PC-9 (cell line): ENCODE measurements at regions not wholly inside any gene's neighbourhood (a gene's known extent, or its start where the extent isn't known, plus 50 kb on each side); places are given as distances from the start of the nearest gene placed in this dataset.

Source experiments
- BruUV-seq: library from RNA; stranded (reverse); fragments of 400-500 nt; replicated peaks from 2 replicates; lab custom pipeline; 2021; lab: Mats Ljungman, UMichigan
- CTCF ChIA-PET: fragments of 300-600 bp; sonication (Branson Sonifier 250); formaldehyde crosslinking; loops from one replicate; lab custom pipeline; 2022; ENCODE audit warnings: antibody characterized with exemption; lab: Charles Lee
- POLR2A ChIA-PET: fragments of 300-600 bp; sonication (Branson Sonifier 250); formaldehyde crosslinking; loops from one replicate; lab custom pipeline; 2022; ENCODE audit warnings: antibody characterized with exemption; ENCODE audit not compliant: unreplicated experiment; lab: Charles Lee
- DNase-seq, 2 experiments: peaks; one replicate each; pipeline versions ENCODE4 v3.0.0 to v3.0.0-alpha.2; 2015 to 2022; ENCODE audit warnings: mixed read lengths in 1 of 2
- H2AFZ ChIP-seq: fragments of 200-600 bp; sonication (generic); 2 replicates; pipeline ENCODE4 v1.8.1; 2017; ENCODE audit warnings: antibody characterized with exemption
- H3F3A ChIP-seq: fragments of 200-600 bp; sonication (generic); 2 replicates; pipeline ENCODE4 v1.8.1; 2017; ENCODE audit warnings: antibody characterized with exemption, mild to moderate bottlenecking, low read depth; ENCODE audit not compliant: insufficient read depth
- H3K27ac ChIP-seq: fragments of 200-600 bp; sonication (generic); 2 replicates; pipeline ENCODE4 v1.6.1; 2016; ENCODE audit warnings: mixed run types
- H3K27me3 ChIP-seq: fragments of 200-600 bp; sonication (generic); 2 replicates; pipeline ENCODE4 v1.6.1; 2016; ENCODE audit warnings: low read depth, mixed run types; ENCODE audit not compliant: insufficient read depth
- H3K36me3 ChIP-seq: fragments of 200-600 bp; sonication (generic); 2 replicates; pipeline ENCODE4 v1.6.1; 2016; ENCODE audit warnings: low read depth, mixed run types
- H3K4me1 ChIP-seq: fragments of 200-600 bp; sonication (generic); replicated peaks from 2 replicates; pipeline ENCODE4 v1.6.1; 2016; ENCODE audit warnings: mixed run types; ENCODE audit not compliant: insufficient read depth
- H3K4me2 ChIP-seq: fragments of 200-600 bp; sonication (generic); 2 replicates; pipeline ENCODE4 v1.6.1; 2017; ENCODE audit warnings: mixed run types
- H3K4me3 ChIP-seq: fragments of 200-600 bp; sonication (generic); 2 replicates; pipeline ENCODE4 v1.6.1; 2016; ENCODE audit warnings: mixed run types
- H3K79me2 ChIP-seq: fragments of 200-600 bp; sonication (generic); 2 replicates; pipeline ENCODE4 v1.6.1; 2017; ENCODE audit warnings: low read depth, mixed run types
- H3K9me2 ChIP-seq: fragments of 200-600 bp; sonication (generic); 2 replicates; pipeline ENCODE4 v1.8.1; 2017; ENCODE audit warnings: mild to moderate bottlenecking; ENCODE audit not compliant: insufficient read depth
- H3K9me3 ChIP-seq: fragments of 200-600 bp; sonication (generic); 2 replicates; pipeline ENCODE4 v1.8.1; 2016; ENCODE audit warnings: low read depth; ENCODE audit not compliant: insufficient read depth
- H4K20me1 ChIP-seq: fragments of 200-600 bp; sonication (generic); 2 replicates; pipeline ENCODE4 v1.8.1; 2017; ENCODE audit not compliant: insufficient read depth
- EZH2 ChIP-seq: fragments of 200-600 bp; sonication (generic); IDR thresholded peaks from 2 replicates; pipeline ENCODE4 v1.8.0; 2017; ENCODE audit warnings: antibody characterized with exemption, low read depth
- intact Hi-C: fragments of 100-400 bp; cut with micrococcal nuclease; formaldehyde crosslinking; loops from one replicate; pipeline ENCODE4 v1.10.0; 2022; ENCODE audit not compliant: unreplicated experiment
- TF ChIP-seq, protein P1 (sequence below): fragments of 200-600 bp; sonication (generic); conservative IDR thresholded peaks from 2 replicates; pipeline ENCODE4 v1.6.1; 2017; ENCODE audit warnings: mixed run types, antibody characterized with exemption, mild to moderate bottlenecking, moderate library complexity

DNA sequence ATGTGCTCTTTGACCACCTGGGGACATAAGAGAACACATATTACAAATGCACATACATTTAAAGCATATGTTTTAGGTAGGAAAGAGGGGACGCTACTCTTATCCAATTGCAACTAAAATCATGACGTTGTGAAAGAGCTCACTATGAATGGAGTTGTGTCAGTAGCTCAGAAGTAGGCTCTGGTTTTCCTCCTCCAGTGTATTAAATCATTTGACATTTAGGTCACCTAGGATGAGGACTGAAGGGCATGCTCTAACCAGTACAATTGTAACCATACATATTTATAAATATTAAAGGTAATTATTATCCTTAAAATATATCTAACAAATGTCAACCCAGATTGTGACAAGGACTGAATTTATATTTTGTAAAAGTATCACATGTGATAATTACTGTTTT lies 389.0 kb downstream of the KLF12 start:
- H3K4me3 ChIP-seq, result no peak overlapping the region
- no peak overlapping the region for H3K27ac ChIP-seq
- H3K4me1 ChIP-seq, result no peaks in the 10 kb centered on the region
- no peak for TF ChIP-seq EZH2
- TF ChIP-seq, protein P1, sequence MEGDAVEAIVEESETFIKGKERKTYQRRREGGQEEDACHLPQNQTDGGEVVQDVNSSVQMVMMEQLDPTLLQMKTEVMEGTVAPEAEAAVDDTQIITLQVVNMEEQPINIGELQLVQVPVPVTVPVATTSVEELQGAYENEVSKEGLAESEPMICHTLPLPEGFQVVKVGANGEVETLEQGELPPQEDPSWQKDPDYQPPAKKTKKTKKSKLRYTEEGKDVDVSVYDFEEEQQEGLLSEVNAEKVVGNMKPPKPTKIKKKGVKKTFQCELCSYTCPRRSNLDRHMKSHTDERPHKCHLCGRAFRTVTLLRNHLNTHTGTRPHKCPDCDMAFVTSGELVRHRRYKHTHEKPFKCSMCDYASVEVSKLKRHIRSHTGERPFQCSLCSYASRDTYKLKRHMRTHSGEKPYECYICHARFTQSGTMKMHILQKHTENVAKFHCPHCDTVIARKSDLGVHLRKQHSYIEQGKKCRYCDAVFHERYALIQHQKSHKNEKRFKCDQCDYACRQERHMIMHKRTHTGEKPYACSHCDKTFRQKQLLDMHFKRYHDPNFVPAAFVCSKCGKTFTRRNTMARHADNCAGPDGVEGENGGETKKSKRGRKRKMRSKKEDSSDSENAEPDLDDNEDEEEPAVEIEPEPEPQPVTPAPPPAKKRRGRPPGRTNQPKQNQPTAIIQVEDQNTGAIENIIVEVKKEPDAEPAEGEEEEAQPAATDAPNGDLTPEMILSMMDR, result no peak
- H4K20me1 ChIP-seq, result no peaks in the 10 kb centered on the region
- ChIA-PET POLR2A (no interaction called here), CTCF (no interaction called here)
- intact Hi-C loops, result no loop called here
- DNase-seq, result no peak
- H3F3A ChIP-seq, result no peaks in the 10 kb centered on the region
- H3K36me3 ChIP-seq, result no peaks in the 10 kb centered on the region
- no peak overlapping the region for H3K4me2 ChIP-seq
- no peaks in the 10 kb centered on the region for H3K27me3 ChIP-seq
- no peaks in the 10 kb centered on the region for H3K79me2 ChIP-seq
- no TSS peak for BruUV-seq
- no peak overlapping the region for H2AFZ ChIP-seq
- no peaks in the 10 kb centered on the region for H3K9me2 ChIP-seq
- H3K9me3 ChIP-seq, result no peaks in the 10 kb centered on the region

DNA sequence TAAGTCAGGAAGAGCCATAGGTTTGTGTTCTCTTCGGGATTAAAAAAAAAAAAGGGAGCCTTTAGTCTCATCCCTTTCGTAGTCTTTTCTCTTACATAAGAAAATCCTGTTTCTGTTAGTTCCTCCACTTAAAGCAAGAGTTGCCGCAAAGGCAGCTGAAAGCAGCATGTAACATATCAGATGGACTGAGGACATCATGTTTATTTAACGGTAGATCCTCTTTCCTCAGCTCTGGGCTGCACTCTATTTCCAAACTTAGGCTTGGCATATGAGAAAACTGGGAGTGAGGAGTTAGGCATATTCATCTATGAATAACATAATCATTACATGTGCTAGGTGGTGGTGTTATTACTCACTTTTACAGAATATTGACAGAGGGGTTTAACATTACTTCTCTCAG lies 391.2 kb downstream of the KLF12 start:
- Histone ChIP-seq H2AFZ (no peak overlapping the region), H3F3A (no peaks in the 10 kb centered on the region), H3K9me2 (no peaks in the 10 kb centered on the region), H3K27me3 (no peaks in the 10 kb centered on the region), H4K20me1 (no peaks in the 10 kb centered on the region), H3K27ac (no peak overlapping the region), H3K79me2 (no peaks in the 10 kb centered on the region), H3K4me3 (no peak overlapping the region), H3K36me3 (no peaks in the 10 kb centered on the region), H3K9me3 (no peaks in the 10 kb centered on the region), H3K4me2 (no peak overlapping the region), H3K4me1 (no peaks in the 10 kb centered on the region)
- ChIA-PET CTCF (no interaction called here), POLR2A (no interaction called here)
- no peak for DNase-seq
- no TSS peak for BruUV-seq
- intact Hi-C loops, result no loop called here
- TF ChIP-seq, protein P1, result no peak
- TF ChIP-seq EZH2, result no peak

DNA sequence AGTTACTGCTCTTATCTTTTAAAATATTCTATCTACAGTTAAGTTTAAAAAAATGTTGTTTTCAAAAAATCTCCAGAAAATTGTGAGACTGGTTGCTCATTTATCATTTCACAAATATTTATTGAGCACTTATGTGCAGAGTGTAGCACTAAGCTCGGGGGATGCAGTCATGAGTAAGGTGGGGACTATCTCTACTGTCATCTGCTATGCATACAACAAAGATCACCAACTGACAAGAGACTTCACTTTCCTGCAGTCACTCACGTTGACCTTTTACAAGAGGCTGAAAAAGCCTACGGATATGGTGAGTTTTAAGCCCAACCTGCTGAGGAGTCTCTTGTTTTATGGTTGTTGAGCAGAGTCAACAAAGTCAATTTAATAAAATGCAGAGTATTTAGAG lies 392.5 kb downstream of the KLF12 start:
- BruUV-seq, result no TSS peak
- intact Hi-C loops, result no loop called here
- no peaks in the 10 kb centered on the region for H3K9me2 ChIP-seq
- H4K20me1 ChIP-seq, result no peaks in the 10 kb centered on the region
- H3K9me3 ChIP-seq, result no peaks in the 10 kb centered on the region
- ChIA-PET POLR2A (interaction anchor here (0.6 kb wide), 1 partner anchor 983 kb away, joined by 4 read pairs; no protein-coding TSS in a partner anchor), CTCF (no interaction called here)
- H3K4me3 ChIP-seq, result no peak overlapping the region
- H3F3A ChIP-seq, result no peaks in the 10 kb centered on the region
- no peaks in the 10 kb centered on the region for H3K27me3 ChIP-seq
- no peaks in the 10 kb centered on the region for H3K36me3 ChIP-seq
- no peak for DNase-seq
- TF ChIP-seq, protein P1, result no peak
- no peak for TF ChIP-seq EZH2
- H3K27ac ChIP-seq, result no peak overlapping the region
- no peaks in the 10 kb centered on the region for H3K79me2 ChIP-seq
- no peaks in the 10 kb centered on the region for H3K4me1 ChIP-seq
- H3K4me2 ChIP-seq, result no peak overlapping the region
- no peak overlapping the region for H2AFZ ChIP-seq
